ENCODE measurements at regions not wholly inside any gene's neighbourhood (a gene's known extent, or its start where the extent isn't known, plus 50 kb on each side); places are given as distances from the start of the nearest gene placed in this dataset.

DNA sequence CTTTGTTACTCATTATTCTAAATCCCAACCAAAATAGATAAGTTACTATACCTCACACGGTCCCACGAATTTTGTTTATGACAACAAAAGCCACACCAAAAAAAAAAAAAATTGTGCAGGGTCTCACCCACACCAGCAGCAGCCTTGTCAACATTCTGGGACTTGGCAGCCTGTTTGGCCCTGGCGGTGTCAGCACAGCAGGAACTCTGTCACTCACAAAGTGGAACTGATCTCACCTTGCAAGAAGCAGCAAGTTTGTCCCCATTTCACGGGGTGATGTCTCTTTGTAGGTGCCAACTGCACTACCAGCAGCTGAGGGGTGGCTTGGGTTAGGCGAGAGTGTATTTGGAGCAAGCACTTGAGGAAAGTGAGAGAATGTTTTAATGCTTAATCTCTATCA, 75.0 kb upstream of the CHRM3 start:
- WGBS (ENCODE audit: extremely low coverage, insufficient read length, low lambda C conversion rate): no CpG with 5 or more reads among the region's 5 CpGs
- no peak overlapping the region for H3K14ac ChIP-seq (ENCODE audit: insufficient read depth, low read length)

More for the DNA sequence above, 75.0 kb upstream of the CHRM3 start:
- Histone ChIP-seq H2BK5ac (ENCODE audit: insufficient read length, low read length) (no peak overlapping the region), H3K79me2 (ENCODE audit: insufficient read depth, low read length) (no peaks in the 10 kb centered on the region), H3K4me1 (ENCODE audit: insufficient read depth, low read length) (no peaks in the 10 kb centered on the region), H2BK15ac (ENCODE audit: low read depth, low read length) (no peak overlapping the region), H3K23me2 (ENCODE audit: insufficient read length, low read depth, low read length, poor library complexity, severe bottlenecking) (no peaks in the 10 kb centered on the region), H4K5ac (ENCODE audit: insufficient read length, low read depth, low read length) (no peak overlapping the region), H4K8ac (replicated peaks; ENCODE audit: insufficient read length, low read depth, low read length) (no peak overlapping the region), H3K79me1 (ENCODE audit: insufficient read depth, low read depth, low read length, poor library complexity, severe bottlenecking) (no peaks in the 10 kb centered on the region), H3K4ac (ENCODE audit: low read depth, low read length) (no peak overlapping the region), H3K27me3 (ENCODE audit: insufficient read depth, low read length) (no peaks in the 10 kb centered on the region), H3T11ph (ENCODE audit: low read length) (no peak overlapping the region), H2AK5ac (ENCODE audit: insufficient read length, low read length) (no peak overlapping the region), H3K23ac (ENCODE audit: insufficient read length, low read depth, low read length) (no peak overlapping the region), H4K20me1 (ENCODE audit: control insufficient read depth, insufficient read depth, insufficient read length) (no peaks in the 10 kb centered on the region), H2BK120ac (ENCODE audit: low read depth, low read length, poor library complexity, severe bottlenecking) (no peak overlapping the region), H3K18ac (ENCODE audit: insufficient read length, low read depth, low read length) (no peak overlapping the region), H2AFZ (ENCODE audit: low read length) (no peak overlapping the region), H3K9ac (ENCODE audit: extremely low read depth, insufficient read length, low read length) (no peak overlapping the region), H2BK12ac (ENCODE audit: insufficient read length, low read depth, low read length) (no peak overlapping the region), H3K27ac (ENCODE audit: insufficient read length, low read depth, low read length) (no peak overlapping the region), H3K56ac (ENCODE audit: insufficient read length, low read depth, low read length) (no peak overlapping the region), H2BK20ac (ENCODE audit: low read depth, low read length, poor library complexity, severe bottlenecking) (no peak overlapping the region), H3K4me2 (ENCODE audit: insufficient read depth, insufficient read length, low read length) (no peak overlapping the region), H4K91ac (ENCODE audit: insufficient read length, low read depth, low read length) (no peak overlapping the region), H3K9me3 (ENCODE audit: control insufficient read depth, low read depth, low read length) (no peaks in the 10 kb centered on the region)
- H3K36me3 Mint-ChIP-seq (ENCODE audit: insufficient read depth in 1 of 3, low read depth in 3 of 3): no peaks in the 10 kb centered on the region
- no peak overlapping the region for H3K27ac Mint-ChIP-seq
- peaks cover 7 to 8% of the 10 kb centered on the region in 2 experiments for H3K4me1 Mint-ChIP-seq
- H3K27me3 Mint-ChIP-seq (ENCODE audit: low read depth): no peaks in the 10 kb centered on the region
- no peak overlapping the region for H3K4me3 Mint-ChIP-seq
- TF ChIP-seq, protein P1, sequence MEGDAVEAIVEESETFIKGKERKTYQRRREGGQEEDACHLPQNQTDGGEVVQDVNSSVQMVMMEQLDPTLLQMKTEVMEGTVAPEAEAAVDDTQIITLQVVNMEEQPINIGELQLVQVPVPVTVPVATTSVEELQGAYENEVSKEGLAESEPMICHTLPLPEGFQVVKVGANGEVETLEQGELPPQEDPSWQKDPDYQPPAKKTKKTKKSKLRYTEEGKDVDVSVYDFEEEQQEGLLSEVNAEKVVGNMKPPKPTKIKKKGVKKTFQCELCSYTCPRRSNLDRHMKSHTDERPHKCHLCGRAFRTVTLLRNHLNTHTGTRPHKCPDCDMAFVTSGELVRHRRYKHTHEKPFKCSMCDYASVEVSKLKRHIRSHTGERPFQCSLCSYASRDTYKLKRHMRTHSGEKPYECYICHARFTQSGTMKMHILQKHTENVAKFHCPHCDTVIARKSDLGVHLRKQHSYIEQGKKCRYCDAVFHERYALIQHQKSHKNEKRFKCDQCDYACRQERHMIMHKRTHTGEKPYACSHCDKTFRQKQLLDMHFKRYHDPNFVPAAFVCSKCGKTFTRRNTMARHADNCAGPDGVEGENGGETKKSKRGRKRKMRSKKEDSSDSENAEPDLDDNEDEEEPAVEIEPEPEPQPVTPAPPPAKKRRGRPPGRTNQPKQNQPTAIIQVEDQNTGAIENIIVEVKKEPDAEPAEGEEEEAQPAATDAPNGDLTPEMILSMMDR (conservative IDR thresholded peaks at IDR 0.05): no peak
- H3K9me3 Mint-ChIP-seq: no peaks in the 10 kb centered on the region
- no peak for DNase-seq
